Ammon's horn (tissue), 1 donor: ENCODE measurements at regions not wholly inside any gene's neighbourhood (a gene's known extent, or its start where the extent isn't known, plus 50 kb on each side); places are given as distances from the start of the nearest gene placed in this dataset.

Experiments
- DNase-seq: peaks from one replicate; pipeline ENCODE4 v3.0.0-alpha.2; 2016; ENCODE audit warnings: low spot score

DNA sequence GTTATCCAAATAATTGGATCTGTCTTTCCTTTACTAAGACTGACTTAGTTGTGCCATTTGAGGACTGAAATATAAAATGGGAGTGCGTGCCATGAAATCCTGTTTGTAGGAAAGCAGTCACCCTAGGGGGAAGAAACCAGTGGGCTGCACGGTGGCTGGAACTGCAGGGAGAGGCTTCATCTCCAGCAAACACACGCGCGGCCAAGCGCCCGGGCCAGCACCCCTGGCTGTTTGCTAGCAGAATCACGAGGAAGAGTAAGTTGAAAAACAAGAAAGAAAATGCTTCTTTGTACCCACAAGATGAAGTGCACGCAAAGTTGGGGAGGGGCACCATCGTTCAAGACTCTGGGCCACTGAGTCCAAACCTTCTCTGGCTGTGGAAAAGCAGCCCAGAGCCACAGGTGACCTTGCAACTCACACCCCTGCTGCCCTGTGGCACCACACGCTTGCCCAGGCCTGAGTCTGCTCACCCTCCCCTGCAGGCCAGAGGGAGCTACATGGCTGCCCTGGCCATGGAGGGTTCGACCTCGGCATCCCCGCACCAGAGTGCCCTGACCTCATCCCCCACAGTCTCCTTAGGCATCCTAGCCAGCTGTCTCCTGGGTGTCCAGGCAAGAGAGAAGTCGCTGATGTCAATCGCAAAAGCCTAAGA, 55.2 kb downstream of the IRX2 start:
- DNase-seq, result no peak

GRCh38 chr5:2695200-2695891, 56.1 kb downstream of the IRX2 start:
- no peak for DNase-seq

DNA sequence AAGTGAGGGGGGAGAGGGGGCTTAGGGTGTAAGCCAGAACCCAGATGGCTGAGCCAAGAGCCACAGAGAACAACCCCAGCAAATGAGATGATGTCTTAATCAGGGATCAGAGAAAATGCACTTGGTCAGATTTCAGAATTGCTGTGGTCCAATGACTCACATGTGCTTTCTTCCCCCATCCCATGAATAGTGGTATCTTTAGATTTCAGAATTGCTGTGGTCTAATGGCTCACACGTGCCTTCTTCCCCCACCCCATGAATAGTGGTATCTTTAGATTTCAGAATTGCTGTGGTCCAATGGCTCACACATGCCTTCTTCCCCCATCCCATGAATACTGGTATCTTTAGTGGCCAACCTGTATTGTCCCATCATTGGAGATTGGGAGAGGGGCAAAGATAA, 59.9 kb downstream of the IRX2 start:
- DNase-seq, result no peak

DNA sequence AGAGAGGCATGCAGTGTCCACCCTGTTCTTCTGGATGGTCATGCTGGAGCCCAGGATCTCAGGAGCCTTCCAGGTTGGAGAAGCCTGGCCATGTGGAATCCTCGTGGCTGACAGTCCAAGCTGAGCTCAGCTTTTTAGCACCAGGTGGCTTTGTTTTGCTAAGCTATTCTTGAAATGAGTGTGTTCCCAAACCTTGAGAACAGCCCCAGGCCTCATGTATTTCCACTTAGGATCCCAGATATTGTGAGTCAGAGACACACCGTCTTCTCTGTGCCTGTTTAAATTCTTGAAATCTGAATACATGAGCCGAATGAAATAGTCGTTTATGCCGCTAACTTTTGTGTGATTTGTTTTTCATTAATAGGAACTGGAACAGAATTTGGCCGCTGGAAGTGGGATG, 61.2 kb downstream of the IRX2 start:
- DNase-seq, result no peak

DNA sequence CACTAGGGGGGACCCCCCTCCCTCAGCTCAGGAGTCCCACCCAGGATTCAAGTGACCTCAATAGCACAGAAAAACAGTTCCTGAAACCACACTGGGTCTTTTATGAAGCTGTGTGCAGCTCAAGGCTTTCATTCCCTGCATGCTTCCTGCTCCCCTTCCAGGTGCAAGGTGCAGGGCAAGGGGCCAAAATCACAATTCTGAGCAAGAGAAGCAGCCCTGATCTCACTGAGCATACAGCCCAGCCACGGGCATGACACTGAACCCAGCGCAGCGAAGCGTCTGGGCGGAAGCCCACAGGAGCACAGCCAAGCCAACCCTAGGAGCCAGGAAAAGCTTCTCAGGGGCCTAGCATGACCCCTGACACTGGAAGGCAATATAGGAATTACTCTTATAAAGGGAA, 62.9 kb downstream of the IRX2 start:
- DNase-seq, result no peak

DNA sequence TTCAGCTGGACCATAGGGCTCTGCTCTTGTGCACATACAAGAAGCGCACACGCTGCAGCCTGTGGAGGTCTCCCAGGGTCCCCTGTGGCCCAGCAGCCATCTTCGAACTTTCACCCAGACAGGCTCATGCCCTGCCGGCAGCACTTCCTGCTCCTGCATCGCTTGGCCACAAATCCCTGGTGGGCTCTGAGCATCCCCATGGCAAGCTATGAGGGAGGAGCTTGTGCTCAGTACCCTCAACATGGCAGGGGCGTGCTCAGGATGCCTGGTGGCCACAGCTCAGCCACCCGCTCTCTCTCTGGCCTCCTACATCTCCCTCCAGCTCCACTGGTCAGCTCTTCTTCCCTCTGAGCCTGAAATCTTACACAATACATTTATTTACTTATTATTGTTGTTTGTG, 63.7 kb downstream of the IRX2 start:
- no peak for DNase-seq

DNA sequence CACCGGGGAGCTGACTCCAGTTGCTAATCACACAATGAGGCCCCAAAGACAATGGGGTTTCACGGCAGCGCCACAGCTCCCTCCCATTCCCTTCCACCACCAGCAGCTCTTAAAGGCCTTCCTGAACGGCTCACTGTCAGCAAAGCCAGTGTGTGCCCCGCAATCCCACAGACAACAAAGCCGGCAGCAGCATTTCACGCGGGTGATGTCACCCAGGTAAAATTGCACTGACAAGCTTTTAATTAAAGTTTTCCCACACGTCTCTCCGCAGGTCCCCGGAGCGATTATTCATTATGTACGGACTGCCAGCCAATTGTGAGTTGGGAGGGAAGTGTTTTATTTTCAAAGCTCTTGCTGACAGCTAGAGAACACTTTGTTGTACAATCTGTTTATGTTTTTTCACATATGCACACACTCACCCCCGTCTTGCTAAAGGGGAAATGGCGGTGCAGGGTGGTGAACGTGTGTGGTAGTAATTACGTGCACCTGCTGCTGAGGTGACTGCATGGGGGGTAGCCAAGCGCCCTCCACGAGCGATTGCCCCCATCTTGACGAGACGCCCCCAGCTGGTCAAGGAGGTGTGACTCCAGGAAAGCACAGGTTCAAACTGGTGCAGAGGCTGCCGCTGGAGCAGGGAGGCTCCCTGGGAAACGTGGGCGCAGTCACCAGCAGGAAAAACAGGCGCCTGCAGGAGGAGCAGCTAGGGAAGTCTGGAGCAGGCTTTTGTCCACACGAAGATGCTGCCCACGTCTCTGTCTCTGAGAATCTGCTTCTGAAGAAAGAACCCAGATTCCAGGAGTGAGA, 65.0 kb downstream of the IRX2 start:
- DNase-seq, result no peak

GRCh38 chr5:2685651-2686272, 65.7 kb downstream of the IRX2 start:
- no peak for DNase-seq

DNA sequence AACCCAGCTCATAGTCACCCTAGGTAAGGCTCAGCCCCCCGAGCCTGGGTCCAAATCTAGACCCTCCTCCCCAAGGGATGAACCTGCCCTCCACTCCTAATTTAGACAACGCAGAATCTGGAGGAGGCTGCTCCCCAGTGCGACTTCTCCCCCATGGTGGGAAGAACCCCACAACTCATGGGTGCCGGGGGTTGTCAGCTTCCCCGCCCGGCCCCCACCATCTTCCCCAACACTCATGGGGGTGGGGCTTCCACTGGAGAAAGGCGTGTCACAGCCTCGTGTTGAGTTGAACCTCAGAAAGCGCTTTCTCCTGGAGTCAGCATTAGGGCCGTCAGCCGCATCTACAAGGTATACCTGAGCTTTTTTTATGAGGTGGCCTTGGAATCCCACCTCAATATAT, 66.9 kb downstream of the IRX2 start:
- DNase-seq, result no peak

- no peak for DNase-seq
These were observed 67.8 kb downstream of the IRX2 start for GRCh38 chr5:2683720-2684119.

DNA sequence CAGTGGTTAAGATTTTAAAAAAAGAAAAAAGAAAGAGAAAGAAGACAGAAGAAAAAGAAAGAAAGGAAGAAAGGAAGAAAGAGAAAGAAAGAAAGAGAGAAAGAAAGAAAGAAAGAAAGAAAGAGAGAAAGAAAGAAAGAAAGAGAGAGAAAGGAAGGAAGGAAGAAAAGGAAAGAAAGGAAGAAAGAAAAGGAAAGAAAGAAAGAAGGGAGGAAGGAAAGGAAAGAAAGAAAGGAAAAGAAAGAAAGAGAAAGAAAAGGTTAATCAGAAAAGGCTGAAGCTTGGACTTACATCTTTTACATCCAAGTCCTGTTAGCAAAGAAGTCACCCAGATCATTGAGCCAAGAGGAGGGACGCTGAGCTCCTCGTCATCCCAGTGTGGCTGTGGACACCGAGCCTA, 70.0 kb downstream of the IRX2 start:
- DNase-seq, result no peak

- DNase-seq, result no peak
These were observed 70.5 kb downstream of the IRX2 start for GRCh38 chr5:2680979-2681378.

- no peak for DNase-seq
These were observed 73.8 kb downstream of the IRX2 start for GRCh38 chr5:2677689-2678088.

- DNase-seq, result no peak
These were observed 75.9 kb downstream of the IRX2 start for GRCh38 chr5:2675548-2675947.

DNA sequence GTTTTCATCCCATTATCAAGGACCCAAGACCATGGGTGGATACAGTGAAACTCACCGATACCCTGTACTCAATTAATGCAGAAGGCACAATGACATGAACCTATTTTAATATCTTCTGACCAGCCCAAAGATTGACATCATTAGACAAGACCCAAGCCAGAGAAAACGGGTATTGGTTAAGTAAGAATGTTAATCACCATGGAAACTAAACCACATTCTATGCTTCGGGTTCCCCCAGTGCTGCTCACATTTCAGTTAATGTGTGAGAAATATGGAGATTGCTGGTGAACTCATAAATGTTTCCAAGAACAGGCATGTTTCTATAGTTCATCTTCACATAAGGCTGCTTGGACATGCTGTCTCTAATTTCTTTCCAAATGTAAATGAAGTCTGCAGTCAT, 77.0 kb downstream of the IRX2 start:
- DNase-seq, result no peak

DNA sequence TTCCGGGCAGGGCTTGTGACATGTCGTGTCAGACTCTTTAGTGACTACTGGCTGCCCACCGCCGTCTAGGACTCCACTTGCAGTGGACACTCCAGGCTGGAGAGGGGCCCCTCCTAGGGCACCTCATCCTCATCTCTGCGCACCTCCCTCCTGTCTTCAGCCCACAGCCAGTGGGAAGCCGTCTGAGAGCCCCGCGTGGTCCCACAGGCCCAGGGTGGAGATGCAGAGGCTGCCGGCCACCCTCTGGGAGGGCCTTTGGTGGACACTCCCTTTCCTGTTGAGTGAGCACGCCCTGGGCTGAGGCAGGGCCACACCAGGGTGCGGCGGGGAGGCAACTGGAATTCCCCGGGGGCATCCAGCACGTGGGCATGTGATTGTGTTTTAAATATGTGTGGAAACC, 80.5 kb downstream of the IRX2 start:
- DNase-seq, result no peak

GRCh38 chr5:2669913-2670312, 81.6 kb downstream of the IRX2 start:
- no peak for DNase-seq

- no peak for DNase-seq
These were observed 82.2 kb downstream of the IRX2 start for GRCh38 chr5:2669259-2669658.

GRCh38 chr5:2666081-2666480, 85.4 kb downstream of the IRX2 start:
- no peak for DNase-seq

- no peak for DNase-seq
These were observed 88.0 kb downstream of the IRX2 start for GRCh38 chr5:2663489-2663888.

GRCh38 chr5:2660315-2660714, 91.2 kb downstream of the IRX2 start:
- no peak for DNase-seq

GRCh38 chr5:2658881-2659470, 92.5 kb downstream of the IRX2 start:
- DNase-seq, result no peak
